ENCODE measurements at regions not wholly inside any gene's neighbourhood (a gene's known extent, or its start where the extent isn't known, plus 50 kb on each side); places are given as distances from the start of the nearest gene placed in this dataset.

- ChIA-PET CTCF (interaction anchor here (1.0 to 2.0 kb wide), 2 partner anchors 12 to 14 kb away, joined by 5 to 6 read pairs; no protein-coding TSS in a partner anchor), POLR2A (no interaction called here)
- no peaks in the 10 kb centered on the region for H3K36me3 ChIP-seq (ENCODE audit: control insufficient read depth, insufficient read depth, low read length)
- no peak for DNase-seq (ENCODE audit: low read depth)
- TF ChIP-seq CTCF (IDR thresholded peaks at IDR 0.05; ENCODE audit: insufficient read depth, low read depth, low read length) = no peak
- H3K27me3 ChIP-seq (ENCODE audit: control insufficient read depth, insufficient read depth, low read length) = no peaks in the 10 kb centered on the region
- H3K4me3 ChIP-seq (ENCODE audit: low read depth, low read length) = no peak overlapping the region
These were observed 1012.5 kb upstream of the TMEM132C start for GRCh38 chr12:127254420-127254955.

GRCh38 chr12:127257366-127257935 is 1009.5 kb upstream of the TMEM132C start:
- Histone ChIP-seq H3K36me3 (ENCODE audit: control insufficient read depth, insufficient read depth, low read length) (no peaks in the 10 kb centered on the region), H3K4me3 (ENCODE audit: low read depth, low read length) (no peak overlapping the region), H3K27me3 (ENCODE audit: control insufficient read depth, insufficient read depth, low read length) (no peaks in the 10 kb centered on the region)
- POLR2A ChIA-PET = no interaction called here
- no peak for DNase-seq (ENCODE audit: low read depth)
- TF ChIP-seq CTCF (IDR thresholded peaks at IDR 0.05; ENCODE audit: insufficient read depth, low read depth, low read length) = no peak
- CTCF ChIA-PET = no interaction called here

- TF ChIP-seq CTCF (IDR thresholded peaks at IDR 0.05; ENCODE audit: insufficient read depth, low read depth, low read length) = no peak
- Histone ChIP-seq H3K36me3 (ENCODE audit: control insufficient read depth, insufficient read depth, low read length) (no peaks in the 10 kb centered on the region), H3K27me3 (ENCODE audit: control insufficient read depth, insufficient read depth, low read length) (no peaks in the 10 kb centered on the region), H3K4me3 (ENCODE audit: low read depth, low read length) (no peak overlapping the region)
- CTCF ChIA-PET = interaction anchor here (0.9 to 1.3 kb wide), 3 partner anchors 12 to 152 kb away, joined by 3 read pairs; no protein-coding TSS in a partner anchor
- no peak for DNase-seq (ENCODE audit: low read depth)
- POLR2A ChIA-PET = no interaction called here
These were observed 1006.4 kb upstream of the TMEM132C start for GRCh38 chr12:127260531-127260930.

- ChIA-PET CTCF (interaction anchor here (1.3 kb wide), 2 partner anchors 11 to 153 kb away, joined by 3 read pairs; no protein-coding TSS in a partner anchor), POLR2A (interaction anchor here (0.5 kb wide), 1 partner anchor 404 kb away, joined by 3 read pairs; no protein-coding TSS in a partner anchor)
- H3K4me3 ChIP-seq (ENCODE audit: low read depth, low read length) = no peak overlapping the region
- no peaks in the 10 kb centered on the region for H3K36me3 ChIP-seq (ENCODE audit: control insufficient read depth, insufficient read depth, low read length)
- DNase-seq (ENCODE audit: low read depth) = no peak
- H3K27me3 ChIP-seq (ENCODE audit: control insufficient read depth, insufficient read depth, low read length) = no peaks in the 10 kb centered on the region
- no peak for TF ChIP-seq CTCF (IDR thresholded peaks at IDR 0.05; ENCODE audit: insufficient read depth, low read depth, low read length)
These were observed 1006.0 kb upstream of the TMEM132C start for GRCh38 chr12:127260999-127261398.

GRCh38 chr12:127262615-127263014 is 1004.4 kb upstream of the TMEM132C start:
- ChIA-PET CTCF (interaction anchor here (0.8 to 0.9 kb wide), 2 partner anchors 10 to 18 kb away, joined by 3 read pairs; no protein-coding TSS in a partner anchor), POLR2A (no interaction called here)
- no peak for DNase-seq (ENCODE audit: low read depth)
- Histone ChIP-seq H3K36me3 (ENCODE audit: control insufficient read depth, insufficient read depth, low read length) (no peaks in the 10 kb centered on the region), H3K27me3 (ENCODE audit: control insufficient read depth, insufficient read depth, low read length) (no peaks in the 10 kb centered on the region), H3K4me3 (ENCODE audit: low read depth, low read length) (no peak overlapping the region)
- no peak for TF ChIP-seq CTCF (IDR thresholded peaks at IDR 0.05; ENCODE audit: insufficient read depth, low read depth, low read length)
